SK-N-SH treated with all-trans-retinoic acid at 6 μM for 48 hours (cell line): ENCODE measurements at regions not wholly inside any gene's neighbourhood (a gene's known extent, or its start where the extent isn't known, plus 50 kb on each side); places are given as distances from the start of the nearest gene placed in this dataset.

Experiments used
- ATAC-seq: fragments of 200-7000 bp; cut with Tn5 transposase; 3 replicates; pipeline ENCODE4 v1.9.1; 2020; ENCODE audit warnings: mild to moderate bottlenecking, moderate library complexity
- ARNTL ChIP-seq: fragments of 450-650 bp; formaldehyde crosslinking; IDR thresholded peaks from 2 replicates; pipeline ENCODE4 v1.5.0; 2020; ENCODE audit warnings: low read depth, mild to moderate bottlenecking, moderate library complexity, borderline replicate concordance
- BACH2 ChIP-seq: fragments of 250-450 bp; sonication (Bioruptor Pico); IDR thresholded peaks from 2 replicates; pipeline ENCODE4 v1.9.0; 2021; ENCODE audit warnings: mild to moderate bottlenecking, borderline replicate concordance
- CREB5 ChIP-seq: fragments of 250-450 bp; sonication (Bioruptor Pico); IDR thresholded peaks from 2 replicates; pipeline ENCODE4 v1.5.1; 2020; ENCODE audit warnings: low read depth, mild to moderate bottlenecking, moderate library complexity
- CSDC2 ChIP-seq: fragments of 250-450 bp; sonication (Bioruptor Pico); IDR thresholded peaks from 2 replicates; pipeline ENCODE4 v1.5.0; 2020; ENCODE audit warnings: mild to moderate bottlenecking, moderate library complexity
- ESRRG ChIP-seq: fragments of 250-450 bp; sonication (Bioruptor Pico); IDR thresholded peaks from 2 replicates; pipeline ENCODE4 v1.6.1; 2021; ENCODE audit warnings: mild to moderate bottlenecking
- GLIS3 ChIP-seq: fragments of 250-450 bp; sonication (Bioruptor Pico); IDR thresholded peaks from 2 replicates; pipeline ENCODE4 v1.5.0; 2020; ENCODE audit warnings: mild to moderate bottlenecking, moderate library complexity
- ISL1 ChIP-seq: fragments of 250-450 bp; sonication (Bioruptor Pico); IDR thresholded peaks from 2 replicates; pipeline ENCODE4 v2.1.2; 2022; ENCODE audit warnings: mild to moderate bottlenecking, moderate library complexity
- PATZ1 ChIP-seq: fragments of 250-450 bp; sonication (Bioruptor Pico); IDR thresholded peaks from 2 replicates; pipeline ENCODE4 v1.8.0; 2020; ENCODE audit warnings: mild to moderate bottlenecking, moderate library complexity, borderline replicate concordance
- POU6F1 ChIP-seq: fragments of 250-450 bp; sonication (Bioruptor Pico); IDR thresholded peaks from 2 replicates; pipeline ENCODE4 v1.8.0; 2021; ENCODE audit warnings: low read depth, mild to moderate bottlenecking, moderate library complexity, borderline replicate concordance
- PPARA ChIP-seq: fragments of 250-450 bp; sonication (Bioruptor Pico); IDR thresholded peaks from 2 replicates; pipeline ENCODE4 v1.5.0; 2020; ENCODE audit warnings: mild to moderate bottlenecking, borderline replicate concordance
- ZC3H10 ChIP-seq: fragments of 250-450 bp; sonication (Bioruptor Pico); IDR thresholded peaks from 2 replicates; pipeline ENCODE4 v1.5.1; 2021; ENCODE audit warnings: mild to moderate bottlenecking, moderate library complexity
- ZFP3 ChIP-seq: fragments of 250-450 bp; sonication (Bioruptor Pico); IDR thresholded peaks from 2 replicates; pipeline ENCODE4 v1.5.0; 2020; ENCODE audit warnings: mild to moderate bottlenecking, moderate library complexity
- ZFP30 ChIP-seq: fragments of 450-650 bp; formaldehyde crosslinking; IDR thresholded peaks from 2 replicates; pipeline ENCODE4 v1.5.0; 2022; ENCODE audit warnings: mild to moderate bottlenecking, moderate library complexity
- ZNF565 ChIP-seq: fragments of 450-650 bp; formaldehyde crosslinking; conservative IDR thresholded peaks from 2 replicates; pipeline ENCODE4 v1.5.0; 2020; ENCODE audit warnings: low read depth, mild to moderate bottlenecking, moderate library complexity
- ZNF70 ChIP-seq: fragments of 450-650 bp; formaldehyde crosslinking; IDR thresholded peaks from 2 replicates; pipeline ENCODE4 v1.5.0; 2020; ENCODE audit warnings: mild to moderate bottlenecking, moderate library complexity
- ZNF8 ChIP-seq: fragments of 450-650 bp; formaldehyde crosslinking; IDR thresholded peaks from 2 replicates; pipeline ENCODE4 v1.5.0; 2020; ENCODE audit warnings: mild to moderate bottlenecking, moderate library complexity

GRCh38 chr5:10921160-10921559 is 160.1 kb upstream of the DAP start:
- TF ChIP-seq GLIS3 (no peak), ZNF8 (CRISPR knock-in tag) (no peak)
- TF ChIP-seq, all 23 proteins: peak for 0
- ATAC-seq = no peak

- no peak for TF ChIP-seq GLIS3
- no peak for ATAC-seq
Observed at GRCh38 chr5:10920400-10920799, 159.4 kb upstream of the DAP start.

GRCh38 chr5:10914741-10915480 is 153.9 kb upstream of the DAP start:
- ATAC-seq = no peak
- TF ChIP-seq ZNF70 (CRISPR knock-in tag) = no peak

GRCh38 chr5:10913841-10914240 is 152.8 kb upstream of the DAP start:
- no peak; the same call in 1 of the 3 replicates for ATAC-seq
- TF ChIP-seq ZFP3 (no peak), ISL1 (CRISPR knock-in tag) (peak; percentile 19; the same call in 1 of the 2 replicates)

GRCh38 chr5:10913181-10913810 is 152.3 kb upstream of the DAP start:
- TF ChIP-seq ARNTL (CRISPR knock-in tag) (no peak), ZC3H10 (CRISPR knock-in tag) (no peak)
- TF ChIP-seq, all 23 proteins: peak for 0
- ATAC-seq = no peak

- ATAC-seq = no peak
- TF ChIP-seq GLIS3 (no peak), ZNF8 (CRISPR knock-in tag) (no peak)
Observed at GRCh38 chr5:10912435-10912834, 151.4 kb upstream of the DAP start.

- no peak for TF ChIP-seq ZFP30 (CRISPR knock-in tag)
- no peak for TF ChIP-seq ZNF70 (CRISPR knock-in tag)
- TF ChIP-seq POU6F1 (CRISPR knock-in tag) = no peak
- no peak for TF ChIP-seq PPARA (CRISPR knock-in tag)
- no peak for TF ChIP-seq ZNF8 (CRISPR knock-in tag)
- TF ChIP-seq BACH2 (CRISPR knock-in tag) = no peak
- TF ChIP-seq ZNF565 = no peak
- TF ChIP-seq PATZ1 (CRISPR knock-in tag) = no peak
- TF ChIP-seq ESRRG (CRISPR knock-in tag) = no peak
- TF ChIP-seq ZC3H10 (CRISPR knock-in tag) = no peak
- no peak for TF ChIP-seq CREB5 (CRISPR knock-in tag)
- TF ChIP-seq ARNTL (CRISPR knock-in tag) = no peak
- TF ChIP-seq CSDC2 = no peak
- no peak for TF ChIP-seq ISL1 (CRISPR knock-in tag)
- TF ChIP-seq, all 23 proteins: peak for 0
- ATAC-seq = no peak
Observed at GRCh38 chr5:10910261-10910660, 149.2 kb upstream of the DAP start.
